ENCODE measurements at regions not wholly inside any gene's neighbourhood (a gene's known extent, or its start where the extent isn't known, plus 50 kb on each side); places are given as distances from the start of the nearest gene placed in this dataset.

DNA sequence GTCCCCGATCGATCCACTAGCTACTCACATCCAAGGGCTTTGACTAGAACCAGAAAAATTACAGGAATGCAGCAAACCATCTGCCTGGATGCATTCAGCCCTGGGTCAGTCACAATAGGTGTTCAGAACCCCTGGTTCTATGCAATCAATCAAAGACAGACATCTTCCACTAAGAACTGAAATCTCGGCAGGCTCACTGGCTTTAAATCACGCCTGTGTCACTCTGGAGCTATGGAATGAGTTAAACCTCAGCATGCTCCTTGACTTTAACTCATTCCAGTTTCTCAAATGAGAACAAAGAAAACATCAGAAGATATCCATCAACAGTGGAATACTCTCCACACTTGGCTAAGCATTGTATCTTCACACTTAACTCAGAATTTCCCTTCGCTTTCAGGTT, 68.1 kb upstream of the SPTBN1 start:
- FAIRE-seq (no peak), DNase-seq (ENCODE audit: insufficient read length, low spot score) (no peak)

DNA sequence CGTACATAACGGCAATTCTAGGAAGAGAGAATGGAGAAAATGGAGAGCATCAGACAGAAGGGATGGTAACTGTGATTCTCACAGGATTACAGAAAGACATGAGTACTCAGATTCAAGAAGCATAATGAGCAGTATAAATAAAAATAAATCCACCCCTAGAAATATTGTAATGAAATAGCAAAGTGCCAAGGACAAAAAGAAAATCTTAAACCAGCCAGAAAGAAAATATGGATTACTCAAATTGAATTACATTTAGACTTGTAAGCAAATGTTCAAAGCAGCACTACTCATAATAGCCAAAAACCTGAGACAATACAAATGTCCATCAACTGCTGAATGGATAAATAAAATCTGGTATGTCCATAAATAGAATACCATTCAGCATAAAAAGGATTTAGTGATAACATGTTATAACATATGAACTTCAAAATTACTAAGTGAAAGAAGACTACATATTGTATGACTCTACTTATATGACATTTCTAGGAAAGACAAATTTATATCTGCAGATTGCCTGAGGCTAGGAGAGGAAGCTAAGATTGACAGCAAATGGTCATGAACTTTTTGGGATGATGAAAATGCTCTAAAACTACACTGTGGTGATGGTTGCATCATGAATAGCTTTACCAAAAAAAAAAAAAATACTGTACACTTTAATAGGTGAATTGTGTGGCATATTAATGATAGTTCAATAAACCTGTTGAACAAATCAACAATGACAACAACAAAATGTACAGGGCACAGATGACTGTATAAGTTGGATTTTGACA, 63.4 kb upstream of the SPTBN1 start:
- no peak for DNase-seq (ENCODE audit: insufficient read length, low spot score)
- no peak for FAIRE-seq

GRCh38 chr2:54394392-54394791, 61.7 kb upstream of the SPTBN1 start:
- FAIRE-seq (peak; percentile 23), DNase-seq (ENCODE audit: insufficient read length, low spot score) (no peak)

DNA sequence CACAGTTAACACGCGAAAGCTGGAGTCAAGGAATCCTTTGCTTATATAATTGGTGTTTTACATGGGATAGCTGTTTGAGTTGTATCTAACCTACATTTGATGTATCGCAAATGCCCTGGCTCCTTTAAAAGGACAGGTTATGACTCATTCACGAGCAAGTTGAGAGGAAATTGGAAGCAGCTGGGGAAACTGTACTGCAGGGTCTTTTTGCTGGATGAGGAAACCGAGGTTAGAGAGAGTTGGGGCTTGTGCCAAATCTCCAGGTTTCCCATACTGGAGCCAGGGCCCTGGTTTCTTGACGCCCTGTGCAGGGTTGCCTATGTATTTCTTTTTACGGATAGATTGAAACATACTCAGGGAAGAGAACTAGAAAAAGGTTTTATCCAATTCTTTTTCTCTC, 60.0 kb upstream of the SPTBN1 start:
- DNase-seq (ENCODE audit: insufficient read length, low spot score) (peak; percentile 39), FAIRE-seq (no peak)

DNA sequence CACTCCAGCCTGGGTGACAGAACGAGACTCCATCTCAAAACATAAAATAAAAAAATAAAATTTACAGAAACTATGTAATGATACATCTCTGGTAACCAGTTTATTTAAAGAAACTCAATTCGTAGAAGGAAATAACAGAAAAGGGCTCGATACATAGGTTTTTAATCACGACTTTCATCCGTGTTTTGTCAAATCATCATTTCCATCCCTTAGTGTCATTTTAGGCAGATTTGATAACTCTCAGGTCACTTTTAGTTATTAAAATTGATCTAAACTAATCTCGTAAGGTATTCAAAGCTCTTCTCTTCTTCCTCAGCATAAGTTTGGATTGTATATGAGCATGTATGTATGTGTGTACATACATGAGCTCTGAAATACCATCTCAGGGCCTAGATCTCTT, 59.3 kb upstream of the SPTBN1 start:
- DNase-seq (ENCODE audit: insufficient read length, low spot score) (no peak), FAIRE-seq (no peak)

- FAIRE-seq (no peak), DNase-seq (ENCODE audit: insufficient read length, low spot score) (no peak)
These were observed 58.7 kb upstream of the SPTBN1 start for GRCh38 chr2:54397426-54397825.

- FAIRE-seq (no peak), DNase-seq (ENCODE audit: insufficient read length, low spot score) (no peak)
These were observed 54.6 kb upstream of the SPTBN1 start for GRCh38 chr2:54401554-54401953.

- FAIRE-seq, result no peak
These were observed 53.8 kb upstream of the SPTBN1 start for GRCh38 chr2:54402350-54402749.

DNA sequence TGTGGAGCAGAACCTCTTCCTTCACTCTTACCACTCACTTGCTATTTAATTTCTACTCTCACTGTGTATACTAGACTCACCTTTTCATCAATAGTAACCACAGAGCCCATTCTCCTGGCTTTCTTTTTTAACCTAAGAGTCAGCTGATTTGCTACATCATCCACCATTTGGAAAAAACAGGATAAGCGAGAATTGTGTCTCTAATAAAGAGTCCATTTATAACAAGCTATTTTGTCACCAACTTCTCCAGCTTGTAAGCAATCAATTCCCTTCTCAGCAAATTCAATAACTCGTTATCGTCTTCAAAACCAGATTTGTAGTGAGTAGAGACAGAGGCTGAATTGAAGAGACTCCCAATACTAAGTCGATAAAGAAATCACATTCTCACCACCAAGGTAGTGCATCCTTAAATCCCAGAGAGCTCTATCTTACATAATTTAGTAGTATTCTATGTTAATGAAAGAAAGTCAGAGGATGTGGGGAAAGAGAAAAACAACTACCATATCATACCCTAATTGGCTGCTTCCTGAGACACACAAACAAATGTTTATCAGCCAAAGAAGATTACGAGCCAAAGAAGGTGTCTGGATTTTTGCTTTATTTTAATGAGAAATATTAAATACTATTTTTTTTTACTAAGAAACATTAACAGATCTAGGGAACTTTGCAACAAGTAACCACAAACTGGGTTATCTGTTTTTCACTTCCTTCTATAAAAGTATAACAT, 52.5 kb upstream of the SPTBN1 start:
- no peak for FAIRE-seq

More at GRCh38 chr2:54402350-54402749, 53.8 kb upstream of the SPTBN1 start:
- DNase-seq (ENCODE audit: insufficient read length, low spot score), result peak; percentile 52

GRCh38 chr2:54404270-54404669, 51.9 kb upstream of the SPTBN1 start:
- no peak for DNase-seq (ENCODE audit: insufficient read length, low spot score)
- no peak for FAIRE-seq

More for the DNA sequence above, 52.5 kb upstream of the SPTBN1 start:
- DNase-seq (ENCODE audit: insufficient read length, low spot score), result no peak

- DNase-seq (ENCODE audit: insufficient read length, low spot score) (no peak), FAIRE-seq (no peak)
These were observed 50.1 kb upstream of the SPTBN1 start for GRCh38 chr2:54406031-54406430.

All from HTR-8/SVneo (cell line).